GM23338 (cell line): ENCODE measurements at regions not wholly inside any gene's neighbourhood (a gene's known extent, or its start where the extent isn't known, plus 50 kb on each side); places are given as distances from the start of the nearest gene placed in this dataset.

ENCODE experiments used
- ATAC-seq: fragments of 200-7000 bp; cut with Tn5 transposase; 3 replicates; pipeline ENCODE4 v1.9.1; 2020
- DNase-seq: peaks from one replicate; pipeline ENCODE4 v3.0.0-alpha.2; 2015; ENCODE audit warnings: low spot score
- H2AFZ ChIP-seq: fragments of 200-600 bp; sonication (generic); 2 replicates; pipeline ENCODE4 v1.8.0; 2016; ENCODE audit warnings: antibody characterized with exemption, mild to moderate bottlenecking, moderate library complexity
- H3F3A ChIP-seq: fragments of 200-600 bp; sonication (generic); replicated peaks from 2 replicates; pipeline ENCODE4 v1.8.0; 2017; ENCODE audit warnings: antibody characterized with exemption, mixed run types, low read depth
- H3K27ac ChIP-seq: fragments of 200-600 bp; sonication (generic); 2 replicates; pipeline ENCODE4 v1.6.1; 2016; ENCODE audit warnings: low read depth
- H3K27me3 ChIP-seq: fragments of 200-600 bp; sonication (generic); 2 replicates; pipeline ENCODE4 v1.8.0; 2016; ENCODE audit warnings: mild to moderate bottlenecking, mixed run types, moderate library complexity; ENCODE audit not compliant: insufficient read depth
- H3K36me3 ChIP-seq: fragments of 200-600 bp; sonication (generic); 2 replicates; pipeline ENCODE4 v1.8.0; 2016; ENCODE audit warnings: mild to moderate bottlenecking; ENCODE audit not compliant: insufficient read depth
- H3K4me1 ChIP-seq: fragments of 200-600 bp; sonication (generic); 2 replicates; pipeline ENCODE4 v1.8.0; 2016; ENCODE audit warnings: mild to moderate bottlenecking, moderate library complexity; ENCODE audit not compliant: insufficient read depth
- H3K4me2 ChIP-seq: fragments of 200-600 bp; sonication (generic); 2 replicates; pipeline ENCODE4 v1.7.1; 2017; ENCODE audit warnings: mixed run types
- H3K4me3 ChIP-seq: fragments of 200-600 bp; sonication (generic); 2 replicates; pipeline ENCODE4 v1.6.1; 2016; ENCODE audit warnings: mixed run types
- H3K79me2 ChIP-seq: fragments of 200-600 bp; sonication (generic); replicated peaks from 2 replicates; pipeline ENCODE4 v1.8.0; 2017; ENCODE audit warnings: mild to moderate bottlenecking; ENCODE audit not compliant: insufficient read depth
- H3K9me2 ChIP-seq: fragments of 200-600 bp; sonication (generic); 2 replicates; pipeline ENCODE4 v1.8.0; 2017; ENCODE audit not compliant: insufficient read depth
- H4K20me1 ChIP-seq: fragments of 200-600 bp; sonication (generic); replicated peaks from 2 replicates; pipeline ENCODE4 v1.8.0; 2017; ENCODE audit warnings: mild to moderate bottlenecking; ENCODE audit not compliant: insufficient read depth
- H3K27ac Mint-ChIP-seq: 2 replicates; pipeline ENCODE4 v1.8.0; 2020; ENCODE audit warnings: inconsistent platforms, mild to moderate bottlenecking, moderate library complexity, mixed read lengths
- H3K27me3 Mint-ChIP-seq: 3 replicates; pipeline ENCODE4 v1.8.0; 2022; ENCODE audit warnings: low read depth, mild to moderate bottlenecking, moderate library complexity, mixed read lengths, inconsistent platforms; ENCODE audit not compliant: insufficient read depth, poor library complexity
- H3K36me3 Mint-ChIP-seq: 3 replicates; pipeline ENCODE4 v1.8.0; 2021; ENCODE audit warnings: low read depth, mild to moderate bottlenecking, inconsistent platforms, moderate library complexity, mixed read lengths
- H3K4me1 Mint-ChIP-seq: 3 replicates; pipeline ENCODE4 v1.8.0; 2020; ENCODE audit warnings: mild to moderate bottlenecking, inconsistent platforms, mixed read lengths
- H3K4me3 Mint-ChIP-seq: 3 replicates; pipeline ENCODE4 v1.8.0; 2021; ENCODE audit warnings: moderate library complexity, mild to moderate bottlenecking, inconsistent platforms, mixed read lengths
- H3K9me3 Mint-ChIP-seq: 3 replicates; pipeline ENCODE4 v1.8.0; 2020; ENCODE audit warnings: moderate library complexity, mild to moderate bottlenecking, inconsistent platforms, mixed read lengths
- CREB1 ChIP-seq: fragments of 250-450 bp; sonication (Bioruptor Pico); IDR thresholded peaks from 2 replicates; pipeline ENCODE4 v1.5.0; 2020; ENCODE audit warnings: low read depth, mild to moderate bottlenecking, moderate library complexity
- ZNF462 ChIP-seq: fragments of 250-450 bp; sonication (Bioruptor Pico); IDR thresholded peaks from 2 replicates; pipeline ENCODE4 v1.5.0; 2020; ENCODE audit warnings: mild to moderate bottlenecking, moderate library complexity
- TF ChIP-seq, protein P1 (sequence below), 2 experiments: fragments of 200-600 bp in 1 of 2; sonication (generic) in 1 of 2; conservative IDR thresholded peaks; 2 replicates each; pipeline versions ENCODE4 v1.5.1 to v1.6.1; 2016 to 2017; ENCODE audit warnings: antibody characterized with exemption in 2 of 2, low read depth in 2 of 2, mild to moderate bottlenecking in 2 of 2, moderate library complexity in 1 of 2

DNA sequence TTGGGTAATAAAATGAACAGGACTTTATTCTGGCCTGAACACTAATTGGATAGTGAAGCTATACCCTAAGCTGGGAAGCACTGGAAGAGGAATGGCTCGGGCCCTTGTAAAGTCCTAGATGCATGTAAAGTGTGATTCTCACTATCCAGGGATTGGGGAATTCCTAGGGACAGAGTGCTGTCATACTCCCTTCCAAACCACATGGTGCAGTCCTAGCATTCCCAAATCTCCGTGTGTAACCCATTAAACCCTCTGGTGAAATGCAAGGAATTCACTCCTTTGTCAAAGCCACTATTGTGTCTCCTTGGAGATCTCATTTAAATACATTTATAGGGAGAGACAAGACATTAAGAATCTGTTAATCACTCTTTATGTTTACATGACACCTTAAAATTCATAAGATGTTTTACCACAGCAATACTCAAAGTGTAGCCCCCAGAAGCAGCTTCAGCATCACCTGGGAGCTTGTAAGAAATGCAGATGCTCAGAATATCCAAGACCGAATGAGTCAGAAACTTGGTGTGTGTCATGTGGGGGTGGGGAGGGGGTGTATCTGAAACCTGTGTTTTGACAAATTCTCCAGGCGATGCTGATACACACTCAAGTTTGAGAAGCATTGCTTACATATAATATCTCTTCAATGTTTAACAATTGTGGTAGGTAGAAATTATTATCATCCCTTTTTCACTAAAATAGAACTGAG, 121.8 kb upstream of the NPHP3 start:
- peak overlapping the region; percentile 0 for H3K27ac ChIP-seq
- Mint-ChIP-seq H3K36me3 (no peaks in the 10 kb centered on the region), H3K27ac (peak overlapping the region; percentile 57), H3K27me3 (peaks cover 1% of the 10 kb centered on the region), H3K9me3 (no peaks in the 10 kb centered on the region; the same call in 2 of the 3 replicates), H3K4me3 (no peak overlapping the region), H3K4me1 (peaks cover 20% of the 10 kb centered on the region)
- no peaks in the 10 kb centered on the region for H3K36me3 ChIP-seq
- peaks cover 8% of the 10 kb centered on the region; the same call in 1 of the 2 replicates for H3K4me1 ChIP-seq
- H3F3A ChIP-seq, result no peaks in the 10 kb centered on the region
- no peak overlapping the region for H3K4me3 ChIP-seq
- peak overlapping the region; percentile 14; the same call in 1 of the 2 replicates for H3K4me2 ChIP-seq
- H3K79me2 ChIP-seq, result no peaks in the 10 kb centered on the region
- H4K20me1 ChIP-seq, result no peaks in the 10 kb centered on the region
- TF ChIP-seq ZNF462 (CRISPR knock-in tag) (0 out of 2 replicates have a peak, but pooled peaks have one; percentile 2), CREB1 (CRISPR knock-in tag) (0 out of 2 replicates have a peak, but pooled peaks have one; percentile 13)
- TF ChIP-seq, protein P1, sequence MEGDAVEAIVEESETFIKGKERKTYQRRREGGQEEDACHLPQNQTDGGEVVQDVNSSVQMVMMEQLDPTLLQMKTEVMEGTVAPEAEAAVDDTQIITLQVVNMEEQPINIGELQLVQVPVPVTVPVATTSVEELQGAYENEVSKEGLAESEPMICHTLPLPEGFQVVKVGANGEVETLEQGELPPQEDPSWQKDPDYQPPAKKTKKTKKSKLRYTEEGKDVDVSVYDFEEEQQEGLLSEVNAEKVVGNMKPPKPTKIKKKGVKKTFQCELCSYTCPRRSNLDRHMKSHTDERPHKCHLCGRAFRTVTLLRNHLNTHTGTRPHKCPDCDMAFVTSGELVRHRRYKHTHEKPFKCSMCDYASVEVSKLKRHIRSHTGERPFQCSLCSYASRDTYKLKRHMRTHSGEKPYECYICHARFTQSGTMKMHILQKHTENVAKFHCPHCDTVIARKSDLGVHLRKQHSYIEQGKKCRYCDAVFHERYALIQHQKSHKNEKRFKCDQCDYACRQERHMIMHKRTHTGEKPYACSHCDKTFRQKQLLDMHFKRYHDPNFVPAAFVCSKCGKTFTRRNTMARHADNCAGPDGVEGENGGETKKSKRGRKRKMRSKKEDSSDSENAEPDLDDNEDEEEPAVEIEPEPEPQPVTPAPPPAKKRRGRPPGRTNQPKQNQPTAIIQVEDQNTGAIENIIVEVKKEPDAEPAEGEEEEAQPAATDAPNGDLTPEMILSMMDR (conservative IDR thresholded peaks at IDR 0.05; ENCODE audit: low read depth in 2 of 2), result no peak
- H3K9me2 ChIP-seq, result no peaks in the 10 kb centered on the region
- peak; percentile 86 for DNase-seq
- ATAC-seq, result peak; percentile 98
- H3K27me3 ChIP-seq, result no peaks in the 10 kb centered on the region
- no peak overlapping the region for H2AFZ ChIP-seq
